ENCODE measurements at regions not wholly inside any gene's neighbourhood (a gene's known extent, or its start where the extent isn't known, plus 50 kb on each side); places are given as distances from the start of the nearest gene placed in this dataset.
"Not testable (repeated sequence)": the region's sequence is repeated elsewhere in the genome, so short reads cannot be mapped to it uniquely, and the experiment has no call there.

- DNase-seq, result not testable (repeated sequence)
Measured at GRCh38 chr4:188438391-188438824, 299.2 kb downstream of the TRIML1 start.

DNA sequence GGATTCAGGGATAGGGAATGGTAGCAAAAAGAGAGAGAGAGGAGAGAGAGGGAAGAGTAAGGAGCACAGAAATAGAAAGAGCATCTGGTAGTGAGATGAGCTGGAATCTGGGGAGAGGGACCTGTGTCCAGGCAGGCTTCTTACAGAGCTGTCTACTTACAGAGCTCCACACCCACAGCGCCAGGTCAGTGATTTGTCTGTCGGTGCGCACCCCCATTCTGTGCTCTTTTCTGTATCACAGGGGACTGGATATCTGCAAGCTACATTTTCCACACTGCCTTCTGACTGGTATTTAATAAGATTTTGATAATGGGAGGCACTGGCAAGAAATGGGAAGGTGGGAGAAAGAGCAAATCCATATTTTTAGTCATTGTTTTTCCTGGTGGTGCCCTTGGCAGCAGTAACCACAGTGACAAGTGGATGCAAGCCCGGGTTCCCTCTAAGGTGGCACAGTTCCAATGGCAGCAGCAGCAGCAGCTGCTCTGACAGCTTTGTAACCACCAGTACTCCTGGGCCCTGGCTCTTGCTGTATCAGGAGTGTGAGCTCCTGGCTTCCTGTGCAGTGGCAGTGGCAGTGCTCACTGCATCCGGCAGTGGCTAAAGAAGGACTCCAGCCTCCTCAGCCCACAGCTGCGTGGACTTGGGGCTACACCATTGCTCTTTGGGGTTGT is 300.5 kb downstream of the TRIML1 start:
- DNase-seq, result no peak

DNA sequence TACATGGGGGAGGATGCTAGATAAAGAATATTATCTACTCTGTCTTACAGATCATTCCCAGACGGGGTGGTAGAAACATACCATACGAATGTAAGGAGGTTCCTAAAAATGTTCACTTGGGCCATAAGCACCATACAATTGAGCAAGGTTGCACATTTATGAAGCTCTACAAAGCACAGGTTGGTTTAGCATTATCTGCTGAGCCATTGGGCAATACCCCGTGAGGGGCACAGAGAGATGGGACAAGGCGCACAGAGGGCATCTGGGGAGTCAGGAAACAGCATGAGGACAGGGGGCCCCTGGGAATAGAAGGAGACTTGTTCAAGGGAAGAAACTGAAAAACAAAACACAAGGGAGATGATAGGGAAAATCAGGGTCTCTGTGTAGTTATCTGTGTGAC is 305.3 kb downstream of the TRIML1 start:
- DNase-seq, result no peak

DNA sequence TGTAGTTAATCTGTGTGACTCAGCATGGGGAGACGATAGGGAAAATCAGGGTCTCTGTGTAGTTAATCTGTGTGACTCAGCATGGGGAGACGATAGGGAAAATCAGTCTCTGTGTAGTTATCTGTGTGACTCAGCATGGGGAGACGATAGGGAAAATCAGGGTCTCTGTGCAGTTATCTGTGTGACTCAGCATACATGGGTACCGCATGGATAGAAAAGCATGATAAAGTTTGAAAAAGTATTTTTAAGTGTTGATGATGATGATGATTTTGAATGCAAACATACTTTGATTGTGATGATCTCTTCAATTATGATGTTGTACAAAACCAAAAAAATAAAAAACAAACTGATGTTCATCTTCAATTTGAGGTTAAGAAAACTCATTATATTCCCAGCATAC is 309.8 kb downstream of the TRIML1 start:
- not testable (repeated sequence) for DNase-seq

DNA sequence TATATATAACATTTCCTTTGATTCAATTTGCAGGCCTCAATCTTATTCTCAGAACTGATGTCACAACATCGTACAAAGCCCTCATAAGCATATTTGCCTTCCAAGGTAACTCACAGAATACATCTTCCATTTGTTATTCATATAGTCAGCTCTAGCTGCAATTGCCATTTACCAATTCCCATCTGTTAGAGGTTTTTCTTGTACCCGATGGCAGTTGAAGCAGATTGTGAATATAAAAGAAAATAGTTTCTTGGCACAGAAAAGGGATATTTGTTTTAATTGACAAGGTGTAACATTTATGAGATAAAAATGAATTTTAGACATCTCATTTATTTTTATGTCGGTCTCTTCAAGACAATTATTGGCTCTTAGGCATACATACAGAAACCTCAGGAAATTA is 311.3 kb downstream of the TRIML1 start:
- no peak for DNase-seq

DNA sequence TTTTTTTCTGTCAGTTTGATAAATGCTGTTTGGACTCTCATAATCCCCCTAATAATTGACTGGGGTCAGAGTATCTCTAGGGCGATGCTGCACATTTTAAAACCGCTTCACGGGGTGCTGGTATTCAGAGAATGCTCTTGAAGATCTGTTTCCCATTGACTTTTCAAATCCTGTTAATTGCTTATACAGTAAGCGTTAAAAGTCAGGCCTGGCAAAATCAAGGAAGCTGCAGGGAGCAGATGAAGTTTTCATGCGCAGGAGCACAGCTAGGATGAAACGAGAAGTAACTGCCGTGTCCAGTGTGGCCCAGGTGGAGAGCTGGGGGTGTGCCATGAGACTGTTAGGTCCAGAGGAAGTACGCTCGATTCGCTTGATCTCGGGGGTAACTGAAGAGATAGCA is 312.9 kb downstream of the TRIML1 start:
- no peak for DNase-seq

GRCh38 chr4:188454575-188454974 is 315.3 kb downstream of the TRIML1 start:
- no peak for DNase-seq

- DNase-seq, result no peak
Measured at GRCh38 chr4:188455062-188455752, 316.0 kb downstream of the TRIML1 start.

DNA sequence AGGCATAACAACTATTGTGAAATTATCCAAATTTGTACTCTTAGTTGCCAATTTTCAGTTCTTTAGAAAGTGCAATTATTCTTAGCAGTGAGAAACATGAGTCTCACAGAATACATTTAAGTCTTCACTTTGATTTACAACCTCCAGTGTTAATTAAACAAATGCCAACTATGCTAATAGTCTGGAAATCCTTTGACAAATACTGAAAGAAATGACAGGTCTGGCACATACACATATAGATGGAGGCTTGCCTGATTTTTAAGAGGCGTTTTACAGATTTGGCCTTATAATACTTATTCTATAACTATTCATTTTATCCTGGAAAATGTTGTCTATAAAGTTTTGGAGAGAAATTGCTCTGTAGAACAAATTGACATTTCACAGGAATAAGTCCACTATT is 320.1 kb downstream of the TRIML1 start:
- DNase-seq, result no peak

DNA sequence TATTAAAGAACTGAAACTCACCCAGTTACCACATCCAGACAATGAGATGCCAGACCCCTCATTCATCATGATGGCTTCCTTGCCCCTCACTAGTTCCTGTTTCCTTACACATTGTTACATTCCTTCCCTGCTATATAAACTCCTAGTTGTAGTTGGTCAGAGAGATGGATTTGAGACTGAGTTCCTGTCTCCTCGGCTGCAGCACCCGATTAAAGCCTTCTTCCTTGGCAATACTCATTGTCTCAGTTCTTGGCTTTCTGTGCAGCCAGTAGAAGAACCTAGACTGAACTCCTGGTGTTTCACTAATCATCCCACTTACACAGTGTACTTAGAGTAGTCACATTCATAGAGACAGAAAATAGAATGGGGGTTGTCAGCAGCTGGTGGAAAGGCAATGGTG is 324.7 kb downstream of the TRIML1 start:
- no peak for DNase-seq

DNA sequence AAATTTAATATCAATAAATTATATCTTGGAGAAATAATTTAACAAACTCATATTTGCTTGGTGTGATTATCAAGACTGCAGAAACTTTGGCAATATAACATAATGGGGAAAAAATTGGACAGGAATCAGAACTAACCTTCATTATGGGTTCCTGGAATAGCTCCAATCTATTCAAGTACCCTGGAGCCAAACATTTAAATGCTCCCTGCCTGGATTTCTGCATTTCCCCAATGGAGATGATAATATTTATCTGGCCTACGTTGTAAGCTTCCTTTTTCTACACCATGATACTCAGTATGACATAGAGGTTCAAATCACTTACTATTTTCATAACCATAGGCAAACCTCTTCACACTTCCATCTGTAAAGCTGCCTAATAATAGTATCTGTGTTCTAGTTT is 326.8 kb downstream of the TRIML1 start:
- DNase-seq, result no peak

GRCh38 chr4:188484256-188484655 is 345.0 kb downstream of the TRIML1 start:
- DNase-seq, result no peak

- no peak for DNase-seq
Measured at GRCh38 chr4:188485906-188486305, 346.7 kb downstream of the TRIML1 start.

DNA sequence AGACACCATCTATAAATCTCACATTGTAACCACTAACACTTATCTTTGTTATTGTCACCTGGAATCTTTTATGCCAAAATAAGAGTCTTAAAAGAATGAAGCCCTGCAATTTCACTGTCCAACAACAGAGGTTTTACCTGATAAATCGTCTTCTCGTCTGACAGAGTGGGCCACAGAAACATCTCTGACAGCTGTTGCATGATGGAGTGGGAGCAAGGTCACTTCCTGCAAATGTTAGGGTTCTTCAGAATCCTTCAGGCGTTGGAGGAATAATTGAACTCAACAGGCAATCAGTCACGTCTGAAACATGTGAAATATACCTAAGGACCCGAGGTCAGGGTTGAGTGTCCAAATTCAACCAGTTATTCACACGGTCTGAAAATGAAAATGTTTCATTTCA is 353.6 kb downstream of the TRIML1 start:
- DNase-seq, result no peak

- DNase-seq, result no peak
Measured at GRCh38 chr4:188495169-188495568, 355.9 kb downstream of the TRIML1 start.

DNA sequence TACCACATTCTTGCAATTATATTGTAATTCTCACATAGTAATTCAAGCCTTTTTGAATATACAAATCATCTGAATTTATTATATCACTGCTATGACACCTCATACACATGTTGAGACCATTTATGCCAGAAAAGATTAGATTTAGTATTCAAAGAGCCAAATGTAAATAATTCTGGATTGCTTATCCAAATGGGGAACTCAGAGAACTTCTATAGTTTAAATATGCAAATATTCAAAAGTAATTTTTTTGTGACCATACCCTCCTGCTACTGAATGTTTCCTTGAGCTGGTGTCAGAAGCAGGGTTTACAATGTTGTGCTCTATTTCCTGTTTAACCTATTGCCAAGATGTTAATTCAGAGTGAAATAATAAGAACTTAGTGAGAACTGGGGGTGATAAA is 372.2 kb downstream of the TRIML1 start:
- no peak for DNase-seq

GRCh38 chr4:188532751-188533150 is 393.5 kb downstream of the TRIML1 start:
- DNase-seq, result no peak

- DNase-seq, result no peak
Measured at GRCh38 chr4:188534297-188534696, 395.1 kb downstream of the TRIML1 start.

DNA sequence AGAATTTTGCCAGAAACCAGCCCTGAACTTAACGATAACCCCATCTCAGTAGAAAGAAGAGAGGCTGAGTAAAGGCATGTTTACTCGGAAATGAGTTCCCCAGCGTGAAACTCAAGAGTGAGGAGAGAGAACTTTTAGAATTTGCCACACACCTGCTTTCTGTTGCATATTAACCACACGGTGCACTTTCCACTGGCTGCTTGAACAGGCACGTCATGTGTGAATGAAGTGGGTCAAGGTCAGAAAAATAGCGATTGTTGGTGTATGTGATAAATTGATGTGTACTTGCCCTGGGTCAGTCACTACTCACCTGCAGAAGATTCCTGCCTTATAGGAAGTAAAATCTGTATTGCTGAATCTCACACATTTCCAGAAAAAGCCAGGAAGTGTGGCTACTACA is 395.7 kb downstream of the TRIML1 start:
- no peak for DNase-seq

GRCh38 chr4:188536826-188537225 is 397.6 kb downstream of the TRIML1 start:
- DNase-seq, result no peak

- DNase-seq, result no peak
Measured at GRCh38 chr4:188550296-188550695, 411.1 kb downstream of the TRIML1 start.

GRCh38 chr4:188551156-188551555 is 411.9 kb downstream of the TRIML1 start:
- no peak for DNase-seq

DNA sequence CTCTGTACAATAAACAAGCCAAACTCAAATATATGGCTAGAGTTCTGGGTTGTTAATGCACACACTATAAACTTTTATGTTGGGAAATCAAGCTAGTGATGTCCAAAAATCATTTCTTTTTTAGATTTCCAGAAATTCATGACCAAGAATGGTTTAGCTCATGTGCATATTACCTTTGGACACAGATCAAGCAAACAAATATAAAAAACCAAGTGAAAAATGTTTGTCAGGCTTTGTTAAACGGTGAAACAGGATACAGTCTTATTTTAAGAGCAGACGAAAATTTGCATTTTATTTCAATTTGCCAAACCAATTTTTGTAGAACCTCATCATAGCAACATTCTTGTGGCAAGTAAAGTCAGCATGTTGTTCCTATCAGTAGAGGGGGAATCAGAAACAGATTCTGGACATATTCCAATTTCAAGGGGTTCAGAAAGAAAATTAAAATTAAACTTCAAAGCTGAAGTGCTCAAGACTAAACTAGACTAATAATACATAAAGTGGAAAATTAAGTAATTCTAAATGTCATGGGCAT is 413.6 kb downstream of the TRIML1 start:
- no peak for DNase-seq

DNA sequence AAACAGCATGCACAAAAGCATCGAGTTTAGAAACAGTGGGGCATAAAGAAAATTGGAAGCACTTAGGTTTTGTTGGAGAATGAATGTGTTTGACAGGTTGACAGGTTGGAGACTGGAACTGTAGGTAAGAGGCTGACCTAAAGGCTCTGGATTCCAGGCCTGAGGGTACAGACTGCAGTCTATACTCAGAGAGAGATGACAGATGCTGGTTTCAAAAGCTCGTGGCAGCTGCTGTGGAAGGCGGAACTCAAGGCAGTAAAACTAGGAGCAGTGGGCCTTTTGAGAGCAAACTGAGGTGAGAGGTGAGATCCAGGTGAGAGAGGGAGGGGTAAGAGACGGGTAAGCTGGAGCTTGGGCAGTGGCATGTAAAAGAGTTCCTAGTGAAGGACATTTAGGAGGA is 415.2 kb downstream of the TRIML1 start:
- DNase-seq, result no peak

DNA sequence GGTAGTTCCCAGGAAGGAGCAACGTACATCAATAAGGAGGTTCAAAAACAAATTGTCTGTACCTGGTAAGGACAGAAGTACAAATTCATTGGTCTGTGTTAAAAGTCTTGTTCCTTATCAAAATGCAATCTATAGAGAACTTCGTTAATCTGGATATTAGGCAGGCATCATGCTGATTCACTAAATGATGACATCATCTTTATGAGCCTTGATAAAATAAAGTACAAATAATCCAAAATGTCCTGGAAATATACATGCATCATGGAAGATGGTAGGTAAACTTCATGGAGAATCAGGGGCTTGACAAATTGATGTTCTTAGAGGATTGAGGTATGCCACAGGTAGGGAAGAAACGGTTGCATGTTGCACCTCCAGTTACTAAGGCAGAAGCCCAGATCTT is 433.9 kb downstream of the TRIML1 start:
- no peak for DNase-seq
